SK-MEL-5 (cell line): ENCODE measurements at regions not wholly inside any gene's neighbourhood (a gene's known extent, or its start where the extent isn't known, plus 50 kb on each side); places are given as distances from the start of the nearest gene placed in this dataset.
"Not testable (repeated sequence)": the region's sequence is repeated elsewhere in the genome, so short reads cannot be mapped to it uniquely, and the experiment has no call there.

Experiments
- DNase-seq: peaks from one replicate; pipeline ENCODE4 v3.0.0-alpha.2; 2016; ENCODE audit warnings: low read depth, low spot score
- in situ Hi-C: cut with HindIII; loops from 2 replicates; pipeline ENCODE4 v1.10.0; 2016; ENCODE audit warnings: low sequenced_read_pairs, high pct_unique_total_duplicates, low pct_unique_long_range_greater_than_20kb

DNA sequence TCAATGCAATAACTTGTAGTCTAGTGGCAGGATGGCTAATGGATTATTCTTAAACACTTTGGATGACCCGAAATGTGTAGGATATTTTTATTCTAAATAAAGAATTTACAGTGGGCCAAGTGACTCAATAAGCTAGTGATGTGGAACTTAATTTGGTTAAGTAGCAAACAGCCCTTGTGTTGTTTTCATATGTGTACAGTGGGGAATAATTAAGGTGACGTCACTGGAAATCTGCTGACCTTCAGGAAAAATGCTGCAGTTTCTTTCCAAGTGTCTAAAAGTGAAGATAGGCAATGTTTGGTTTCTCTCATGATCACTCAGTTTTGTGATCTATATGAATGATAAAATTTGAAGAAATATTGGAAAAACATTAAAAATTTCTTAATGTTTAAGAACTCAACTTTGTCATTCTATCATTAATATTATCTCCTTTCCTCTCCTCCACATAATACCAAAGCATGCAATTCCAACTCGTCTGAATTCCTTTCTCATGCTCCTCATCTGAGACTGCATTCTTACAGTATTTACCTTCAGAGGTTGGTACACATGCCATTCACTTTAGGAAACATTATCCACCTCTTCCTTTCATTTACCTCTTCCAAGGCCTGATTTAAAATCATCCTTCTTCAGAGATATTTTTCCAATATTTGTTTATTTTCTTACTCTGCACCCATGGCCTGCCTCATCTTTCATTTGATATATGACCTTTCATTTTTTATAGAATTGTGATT, 414.6 kb upstream of the ARPP21 start:
- no peak for DNase-seq
- in situ Hi-C loops = no loop called here

- in situ Hi-C loops = no loop called here
- no peak for DNase-seq
Measured at GRCh38 chr3:35241236-35241635, 398.1 kb upstream of the ARPP21 start.

GRCh38 chr3:35254917-35255316, 384.4 kb upstream of the ARPP21 start:
- no peak for DNase-seq

DNA sequence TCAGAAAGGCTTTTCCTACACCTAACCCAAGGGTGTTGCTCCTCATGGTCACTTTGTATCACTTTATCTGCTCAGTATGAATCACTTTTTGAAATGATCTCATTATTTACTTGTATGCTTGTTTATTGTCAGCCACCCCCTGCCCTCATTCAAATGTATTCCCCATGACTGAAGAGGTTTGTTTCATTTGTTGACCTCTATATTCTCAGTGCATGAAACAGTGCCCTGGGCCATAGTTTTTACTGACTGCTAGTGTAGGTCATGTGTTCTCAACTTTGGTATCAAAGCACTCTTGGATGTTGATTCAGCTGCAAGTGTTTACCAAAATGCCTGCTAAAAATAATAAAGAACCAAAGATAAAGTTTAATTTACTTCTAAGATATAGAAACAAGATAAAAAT, 381.7 kb upstream of the ARPP21 start:
- DNase-seq = no peak
- in situ Hi-C loops = no loop called here

More at GRCh38 chr3:35254917-35255316, 384.4 kb upstream of the ARPP21 start:
- in situ Hi-C loops = no loop called here

DNA sequence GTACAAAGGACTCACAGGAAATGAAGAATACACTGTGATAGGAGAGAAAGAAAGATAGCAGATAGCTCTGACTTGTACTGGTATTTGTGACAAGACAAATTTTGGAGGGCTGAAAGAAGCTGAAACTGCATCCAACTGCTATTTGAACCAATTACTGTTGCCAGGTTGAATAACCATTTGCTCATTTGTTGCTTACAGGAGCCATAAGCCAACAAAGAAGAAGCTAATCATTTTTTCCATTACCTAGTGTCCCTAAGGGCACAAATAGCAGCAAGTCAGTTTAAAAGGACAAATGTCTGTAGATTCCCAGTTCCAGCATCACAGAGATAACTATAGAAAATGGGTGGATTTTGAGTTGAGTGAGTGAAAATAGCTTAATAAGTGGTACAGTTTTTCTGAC, 376.9 kb upstream of the ARPP21 start:
- no peak for DNase-seq
- in situ Hi-C loops = no loop called here

DNA sequence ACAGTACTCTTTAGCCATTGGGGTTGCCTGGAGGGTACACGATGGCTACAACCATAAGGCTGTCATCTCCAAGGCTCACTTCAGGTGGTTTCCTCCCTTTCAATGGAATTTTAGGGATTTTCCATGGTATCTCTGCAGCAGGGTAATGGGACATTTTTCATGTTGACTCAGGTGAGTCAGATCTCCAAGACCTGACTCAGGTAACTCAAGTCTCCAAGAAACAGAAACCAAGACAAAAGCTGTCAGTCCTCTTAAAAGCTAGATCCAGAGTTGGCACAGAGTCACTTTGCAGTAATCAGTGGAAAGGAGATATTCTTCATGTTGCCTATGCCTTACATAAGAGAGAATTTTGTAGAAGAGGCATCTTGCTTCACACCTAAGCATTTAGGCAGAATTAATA, 375.8 kb upstream of the ARPP21 start:
- in situ Hi-C loops = no loop called here
- DNase-seq = no peak

DNA sequence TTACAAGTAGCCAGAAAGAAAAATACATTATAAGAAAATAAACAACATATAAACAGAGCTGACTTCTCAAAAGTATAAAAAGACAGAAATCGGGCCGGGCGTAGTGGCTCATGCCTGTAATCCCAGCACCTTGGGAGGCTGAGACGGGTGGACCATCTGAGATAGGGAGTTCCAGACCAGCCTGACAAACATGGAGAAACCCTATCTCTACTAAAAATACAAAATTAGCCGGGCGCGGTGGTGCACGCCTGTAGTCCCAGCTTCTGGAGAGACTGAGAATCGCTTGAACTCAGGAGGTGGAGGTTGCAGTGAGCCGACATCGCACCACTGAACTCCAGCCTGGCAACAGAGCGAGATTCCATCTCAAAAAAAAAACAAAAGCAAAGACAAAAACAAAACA, 373.3 kb upstream of the ARPP21 start:
- DNase-seq, in situ Hi-C loops: not testable (repeated sequence)

GRCh38 chr3:35275768-35276167, 363.6 kb upstream of the ARPP21 start:
- in situ Hi-C loops = no loop called here
- no peak for DNase-seq

DNA sequence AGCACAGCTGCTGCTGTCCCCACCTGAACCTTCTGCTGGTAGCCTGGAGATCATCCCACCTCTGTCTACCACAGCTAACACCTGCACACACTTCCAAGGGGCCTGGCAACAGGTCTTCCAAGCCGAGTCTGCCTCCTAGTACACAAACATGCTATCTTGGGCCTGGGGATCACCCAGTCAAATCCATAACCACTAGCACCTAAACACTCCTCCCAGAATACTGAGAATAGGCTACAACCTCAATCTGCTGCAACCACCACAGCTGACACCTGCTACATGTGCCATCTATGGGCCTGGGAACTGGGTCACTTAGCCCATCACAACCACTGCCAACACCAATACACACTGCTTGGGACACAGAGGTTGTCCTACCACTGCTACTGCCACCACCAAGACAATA, 362.8 kb upstream of the ARPP21 start:
- no peak for DNase-seq
- in situ Hi-C loops = no loop called here

GRCh38 chr3:35291471-35292236, 347.7 kb upstream of the ARPP21 start:
- in situ Hi-C loops = no loop called here
- DNase-seq = no peak

DNA sequence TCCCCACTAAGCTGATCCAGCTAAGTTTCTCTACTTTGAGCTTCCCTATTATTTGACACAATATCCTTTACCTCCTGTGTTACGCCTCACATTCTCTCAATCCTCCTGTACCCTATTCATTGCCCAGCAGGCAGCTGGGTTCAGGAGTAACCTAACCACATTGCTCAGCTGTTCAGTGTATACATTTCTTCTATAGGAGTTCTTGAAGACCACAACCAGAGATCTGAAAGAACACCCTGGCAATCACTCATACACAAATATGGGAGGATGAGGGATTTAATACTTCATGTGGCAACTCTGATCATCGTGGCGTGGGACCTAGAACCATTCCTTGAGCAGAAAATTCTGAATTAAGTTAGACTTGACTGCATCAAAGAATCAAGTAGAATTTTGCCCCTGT, 346.8 kb upstream of the ARPP21 start:
- no peak for DNase-seq
- in situ Hi-C loops = no loop called here

DNA sequence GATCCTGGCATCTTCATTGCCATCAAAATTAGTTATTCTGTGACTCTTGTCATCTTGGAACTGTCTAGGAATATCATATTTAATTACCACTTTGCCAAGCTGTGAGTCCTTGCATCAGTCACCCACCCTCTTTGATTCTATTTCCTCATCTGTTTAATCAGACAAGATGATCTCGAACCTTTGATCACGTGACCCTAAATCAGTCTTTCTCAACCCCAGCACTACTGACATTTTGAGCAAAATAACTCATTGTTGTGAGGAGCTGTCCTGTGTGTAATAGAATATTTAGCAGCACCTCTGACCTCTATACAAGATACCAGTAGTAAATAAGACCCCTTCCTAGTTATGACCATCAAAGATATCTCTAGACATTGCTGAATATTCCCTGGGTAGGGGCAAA, 343.4 kb upstream of the ARPP21 start:
- no peak for DNase-seq
- in situ Hi-C loops = no loop called here

- no peak for DNase-seq
- in situ Hi-C loops = no loop called here
Measured at GRCh38 chr3:35296533-35296932, 342.8 kb upstream of the ARPP21 start.

DNA sequence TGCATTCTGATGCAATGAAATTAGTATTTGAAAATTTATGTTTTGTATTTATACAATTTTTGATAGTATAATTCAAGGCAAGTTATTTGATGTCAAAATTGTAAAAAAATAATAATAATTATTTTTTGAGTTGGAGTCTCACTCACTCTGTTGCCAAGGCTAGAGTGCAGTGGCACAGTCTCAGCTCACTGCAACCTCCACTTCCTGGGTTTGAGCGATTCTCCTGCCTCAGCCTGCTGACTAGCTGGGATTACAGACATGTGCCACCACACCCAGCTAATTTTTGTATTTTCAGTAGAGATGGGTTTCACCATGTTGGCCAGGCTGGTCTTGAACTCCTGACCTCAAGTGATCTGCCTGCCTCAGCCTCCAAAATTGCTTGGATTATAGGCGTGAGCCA, 342.4 kb upstream of the ARPP21 start:
- DNase-seq, in situ Hi-C loops: not testable (repeated sequence)

DNA sequence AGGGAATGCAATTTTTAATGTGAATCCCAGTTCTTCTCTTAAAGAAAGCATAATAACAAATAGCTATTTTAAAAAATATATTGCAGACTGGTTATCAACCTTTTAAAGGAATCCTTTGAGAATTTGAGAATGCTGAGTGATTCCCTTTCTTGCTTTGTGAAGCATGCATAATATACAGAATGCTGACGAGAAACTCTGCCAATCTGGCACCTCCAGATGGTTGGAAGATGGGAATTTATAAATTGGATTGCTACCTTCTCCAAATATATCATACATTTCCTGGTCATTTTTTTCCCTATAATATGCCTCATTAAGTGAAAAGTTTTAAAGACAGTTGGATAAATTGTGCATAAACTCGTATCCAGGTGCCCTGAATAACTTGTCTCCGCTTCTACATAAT, 333.9 kb upstream of the ARPP21 start:
- in situ Hi-C loops = no loop called here
- no peak for DNase-seq

DNA sequence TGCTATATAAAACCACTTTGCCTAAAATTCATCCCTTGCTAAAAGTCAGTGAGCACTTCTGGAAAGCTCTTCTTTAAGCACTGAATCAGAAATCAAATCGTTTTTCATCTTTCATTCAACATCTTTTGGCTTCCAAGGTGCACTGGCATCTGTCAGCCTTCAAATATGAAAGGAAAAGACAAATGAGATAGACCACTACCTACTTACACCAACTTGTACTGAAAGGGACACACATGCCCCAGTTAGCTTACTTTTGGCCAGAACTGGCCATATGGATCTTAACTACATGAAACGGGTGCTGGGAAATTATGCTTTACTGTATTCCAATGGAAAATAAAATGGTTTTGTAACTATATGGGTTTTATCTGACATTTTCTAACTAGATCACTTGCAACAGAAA, 332.0 kb upstream of the ARPP21 start:
- in situ Hi-C loops = no loop called here
- no peak for DNase-seq

GRCh38 chr3:35316841-35317240, 322.5 kb upstream of the ARPP21 start:
- DNase-seq, in situ Hi-C loops: not testable (repeated sequence)

DNA sequence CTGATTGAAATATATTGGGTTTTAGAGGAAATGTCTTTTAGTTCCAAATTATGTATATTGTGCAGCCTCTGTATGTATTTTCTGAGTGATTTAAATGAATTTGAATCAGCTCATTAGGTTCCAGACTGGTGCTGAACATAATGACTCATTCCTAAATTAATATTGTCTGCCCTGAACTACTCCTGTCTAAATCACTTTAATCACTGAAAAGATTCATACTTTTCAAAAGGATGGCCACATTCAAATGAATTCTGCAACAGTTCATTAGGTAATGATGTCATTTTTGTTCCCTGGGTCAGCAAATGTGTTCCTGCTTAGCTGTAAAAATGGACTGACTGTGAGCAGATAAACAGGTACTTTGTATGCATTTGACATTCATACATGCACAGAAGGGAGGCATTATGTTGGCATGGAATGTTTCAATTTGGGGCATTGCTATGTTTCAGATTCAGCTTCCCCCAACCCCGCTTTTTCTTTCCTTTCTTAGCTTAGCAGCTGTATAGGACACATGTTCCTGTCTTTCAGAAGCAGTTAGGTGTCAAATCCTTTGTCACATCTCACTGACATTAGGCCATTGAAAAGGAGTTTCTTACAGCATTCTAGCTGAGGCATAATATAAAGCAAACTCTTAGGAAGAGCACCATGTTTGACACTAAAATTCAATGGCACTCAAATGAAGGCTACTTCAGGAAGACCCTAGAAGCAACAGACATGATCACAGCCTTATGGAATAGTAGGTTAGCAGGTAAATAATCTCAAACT, 318.5 kb upstream of the ARPP21 start:
- in situ Hi-C loops = no loop called here
- no peak for DNase-seq
